Left ventricle myocardium inferior (tissue), 1 donor: ENCODE measurements at regions not wholly inside any gene's neighbourhood (a gene's known extent, or its start where the extent isn't known, plus 50 kb on each side); places are given as distances from the start of the nearest gene placed in this dataset.
"Not testable (repeated sequence)": the region's sequence is repeated elsewhere in the genome, so short reads cannot be mapped to it uniquely, and the experiment has no call there.

Experiments used
- DNase-seq: peaks from one replicate; pipeline ENCODE4 v3.0.0-alpha.2; 2020
- H3K27ac ChIP-seq: fragments of 200-600 bp; replicated peaks from 2 replicates; pipeline ENCODE4 v1.8.0; 2021
- H3K27me3 ChIP-seq: fragments of 200-600 bp; 2 replicates; pipeline ENCODE4 v1.8.0; 2021; ENCODE audit warnings: low read depth
- H3K36me3 ChIP-seq: fragments of 200-600 bp; 2 replicates; pipeline ENCODE4 v1.8.0; 2021
- H3K4me1 ChIP-seq: fragments of 200-600 bp; 2 replicates; pipeline ENCODE4 v1.8.0; 2021
- H3K4me3 ChIP-seq: fragments of 200-600 bp; 2 replicates; pipeline ENCODE4 v1.8.0; 2021; ENCODE audit warnings: mild to moderate bottlenecking, moderate library complexity
- H3K9me3 ChIP-seq: fragments of 200-600 bp; replicated peaks from 2 replicates; pipeline ENCODE4 v1.8.0; 2021
- intact Hi-C: fragments of 100-400 bp; cut with micrococcal nuclease; formaldehyde crosslinking; loops from one replicate; pipeline ENCODE4 v1.11.0; 2022
- TF ChIP-seq, protein P1 (sequence below): fragments of 200-600 bp; IDR thresholded peaks from 2 replicates; pipeline ENCODE4 v1.8.0; 2021; ENCODE audit warnings: antibody characterized with exemption, mild to moderate bottlenecking, borderline replicate concordance
- donor health status: DM: no; HTN: yes; CAD: no; lungs with severe emphysema.

DNA sequence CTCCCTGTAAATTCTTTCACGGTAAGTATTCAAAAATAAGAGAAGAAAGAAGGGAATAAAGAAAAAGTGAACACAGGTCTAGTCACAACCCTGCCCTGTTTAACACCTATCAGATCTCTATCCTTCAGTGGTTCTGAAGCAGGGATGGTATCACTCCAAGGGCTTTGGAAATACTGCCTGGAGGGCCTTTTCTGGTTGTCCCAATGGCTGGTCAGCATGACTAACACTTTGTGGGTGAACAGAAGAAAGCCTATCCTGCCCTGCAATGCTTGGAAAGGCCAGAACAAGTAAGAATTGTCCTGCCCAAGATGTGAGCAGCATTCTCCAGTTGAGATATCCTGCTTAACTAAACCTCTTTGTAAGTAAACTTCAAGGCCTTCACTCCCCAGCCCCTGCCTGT lies 124.9 kb downstream of the TMEM167A start:
- Histone ChIP-seq H3K4me3 (no peak overlapping the region), H3K9me3 (peaks cover 28% of the 10 kb centered on the region), H3K27me3 (no peaks in the 10 kb centered on the region), H3K27ac (no peak overlapping the region), H3K4me1 (no peaks in the 10 kb centered on the region), H3K36me3 (no peaks in the 10 kb centered on the region)
- intact Hi-C loops: no loop called here
- DNase-seq: no peak
- TF ChIP-seq, protein P1, sequence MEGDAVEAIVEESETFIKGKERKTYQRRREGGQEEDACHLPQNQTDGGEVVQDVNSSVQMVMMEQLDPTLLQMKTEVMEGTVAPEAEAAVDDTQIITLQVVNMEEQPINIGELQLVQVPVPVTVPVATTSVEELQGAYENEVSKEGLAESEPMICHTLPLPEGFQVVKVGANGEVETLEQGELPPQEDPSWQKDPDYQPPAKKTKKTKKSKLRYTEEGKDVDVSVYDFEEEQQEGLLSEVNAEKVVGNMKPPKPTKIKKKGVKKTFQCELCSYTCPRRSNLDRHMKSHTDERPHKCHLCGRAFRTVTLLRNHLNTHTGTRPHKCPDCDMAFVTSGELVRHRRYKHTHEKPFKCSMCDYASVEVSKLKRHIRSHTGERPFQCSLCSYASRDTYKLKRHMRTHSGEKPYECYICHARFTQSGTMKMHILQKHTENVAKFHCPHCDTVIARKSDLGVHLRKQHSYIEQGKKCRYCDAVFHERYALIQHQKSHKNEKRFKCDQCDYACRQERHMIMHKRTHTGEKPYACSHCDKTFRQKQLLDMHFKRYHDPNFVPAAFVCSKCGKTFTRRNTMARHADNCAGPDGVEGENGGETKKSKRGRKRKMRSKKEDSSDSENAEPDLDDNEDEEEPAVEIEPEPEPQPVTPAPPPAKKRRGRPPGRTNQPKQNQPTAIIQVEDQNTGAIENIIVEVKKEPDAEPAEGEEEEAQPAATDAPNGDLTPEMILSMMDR: no peak

DNA sequence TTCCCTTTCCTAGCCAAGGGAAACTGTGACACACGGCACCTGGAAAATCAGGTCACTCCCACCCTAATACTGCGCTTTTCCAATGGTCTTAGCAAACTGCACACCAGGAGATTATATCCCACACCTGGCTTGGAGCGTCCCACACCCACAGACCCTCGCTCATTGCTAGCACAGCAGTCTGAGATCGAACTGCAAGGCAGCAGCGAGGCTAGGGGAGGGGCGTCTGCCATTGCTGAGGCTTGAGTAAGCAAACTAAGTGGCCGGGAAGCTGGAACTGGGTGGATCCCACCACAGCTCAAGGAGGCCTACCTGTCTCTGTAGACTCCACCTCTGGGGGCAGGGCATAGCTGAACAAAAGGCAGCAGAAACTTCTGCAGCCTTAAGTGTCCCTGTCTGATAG lies 132.9 kb downstream of the TMEM167A start:
- H3K9me3 ChIP-seq: peaks cover 30% of the 10 kb centered on the region
- intact Hi-C loops: not testable (repeated sequence)

DNA sequence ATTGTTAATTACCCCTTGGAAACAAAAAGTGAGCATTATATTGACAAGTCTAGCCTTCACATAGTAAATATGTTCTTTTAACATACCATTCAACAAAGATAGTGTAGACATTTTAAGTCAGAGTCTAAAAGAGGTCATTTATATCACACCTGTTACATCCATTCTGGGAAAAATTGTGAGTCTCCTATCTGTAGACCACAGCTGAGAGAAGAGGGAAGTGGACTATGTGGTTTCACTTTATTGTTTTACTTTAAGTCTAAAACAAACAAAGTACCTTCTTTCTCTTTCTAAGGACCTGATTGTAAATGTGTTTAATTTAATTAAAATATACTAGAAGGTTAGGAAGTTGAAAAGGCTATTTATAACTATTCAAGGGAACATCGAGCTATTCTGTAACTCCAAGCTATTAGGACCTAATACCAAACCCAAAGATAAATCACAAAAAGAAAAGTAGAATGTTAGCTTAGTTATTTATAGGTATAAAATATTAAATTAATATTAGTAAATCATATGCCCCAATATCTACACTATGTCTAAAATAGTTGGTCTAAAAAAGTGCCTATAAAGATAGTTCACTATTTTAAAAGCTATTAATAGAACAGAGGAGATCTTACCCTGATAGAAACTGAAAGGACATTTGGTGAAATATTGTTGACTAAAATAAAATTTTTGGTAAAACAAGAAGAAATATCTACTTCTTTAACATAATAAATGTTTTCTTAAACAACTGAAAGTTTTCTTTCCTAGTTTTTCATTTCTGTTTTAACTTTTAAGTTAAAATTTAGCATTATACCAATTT lies 134.9 kb downstream of the TMEM167A start:
- Histone ChIP-seq H3K9me3 (peaks cover 20% of the 10 kb centered on the region), H3K4me1 (no peaks in the 10 kb centered on the region), H3K4me3 (no peak overlapping the region), H3K27me3 (no peaks in the 10 kb centered on the region), H3K36me3 (no peaks in the 10 kb centered on the region), H3K27ac (no peak overlapping the region)
- intact Hi-C loops: no loop called here
- no peak for DNase-seq
- TF ChIP-seq, protein P1: no peak

More for the DNA sequence above, 132.9 kb downstream of the TMEM167A start:
- H3K27me3 ChIP-seq, H3K4me1 ChIP-seq, DNase-seq, H3K27ac ChIP-seq, H3K36me3 ChIP-seq, H3K4me3 ChIP-seq: not testable (repeated sequence)

DNA sequence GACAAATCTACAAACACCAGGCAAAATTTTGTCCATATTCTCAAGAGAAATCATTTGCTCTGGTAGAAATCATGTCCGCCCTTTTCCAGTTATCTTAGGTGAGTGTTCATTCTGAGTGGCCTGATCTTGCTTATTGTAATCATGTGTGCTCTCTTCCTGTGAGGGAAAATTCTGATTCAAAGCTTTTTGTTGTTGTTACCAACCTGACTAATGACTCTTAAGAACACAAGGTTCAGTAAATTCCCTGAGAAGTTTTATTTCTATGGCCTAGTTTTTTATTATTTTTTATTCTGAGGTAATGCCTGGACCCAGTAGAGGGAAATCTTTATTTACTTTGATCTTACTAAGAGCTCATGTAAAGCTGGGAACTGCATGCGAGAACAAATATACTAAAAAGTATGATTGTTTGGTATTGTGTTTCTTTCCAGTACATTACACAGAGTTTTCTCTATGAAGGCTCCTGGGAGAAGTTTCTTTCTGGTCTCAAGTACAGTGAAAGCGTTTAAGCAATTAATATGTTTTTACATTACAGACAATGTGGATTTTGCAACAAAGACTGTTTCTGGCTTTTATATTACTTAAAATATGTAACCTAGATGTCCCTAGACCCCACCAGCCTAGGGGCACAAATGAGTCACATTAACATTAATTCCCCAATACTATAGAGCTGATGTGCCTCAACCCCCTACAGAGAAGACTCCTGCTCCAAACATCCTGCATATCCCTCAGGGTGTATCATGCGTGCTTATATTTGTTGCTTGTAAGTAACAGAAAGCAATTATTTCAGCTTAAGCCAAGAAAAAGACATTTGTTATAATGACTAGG lies 138.1 kb downstream of the TMEM167A start:
- TF ChIP-seq, protein P1: no peak
- Histone ChIP-seq H3K4me3 (no peak overlapping the region), H3K27ac (no peak overlapping the region), H3K9me3 (peaks cover 3% of the 10 kb centered on the region), H3K36me3 (no peaks in the 10 kb centered on the region), H3K27me3 (no peaks in the 10 kb centered on the region), H3K4me1 (no peaks in the 10 kb centered on the region)
- intact Hi-C loops: no loop called here
- DNase-seq: no peak

DNA sequence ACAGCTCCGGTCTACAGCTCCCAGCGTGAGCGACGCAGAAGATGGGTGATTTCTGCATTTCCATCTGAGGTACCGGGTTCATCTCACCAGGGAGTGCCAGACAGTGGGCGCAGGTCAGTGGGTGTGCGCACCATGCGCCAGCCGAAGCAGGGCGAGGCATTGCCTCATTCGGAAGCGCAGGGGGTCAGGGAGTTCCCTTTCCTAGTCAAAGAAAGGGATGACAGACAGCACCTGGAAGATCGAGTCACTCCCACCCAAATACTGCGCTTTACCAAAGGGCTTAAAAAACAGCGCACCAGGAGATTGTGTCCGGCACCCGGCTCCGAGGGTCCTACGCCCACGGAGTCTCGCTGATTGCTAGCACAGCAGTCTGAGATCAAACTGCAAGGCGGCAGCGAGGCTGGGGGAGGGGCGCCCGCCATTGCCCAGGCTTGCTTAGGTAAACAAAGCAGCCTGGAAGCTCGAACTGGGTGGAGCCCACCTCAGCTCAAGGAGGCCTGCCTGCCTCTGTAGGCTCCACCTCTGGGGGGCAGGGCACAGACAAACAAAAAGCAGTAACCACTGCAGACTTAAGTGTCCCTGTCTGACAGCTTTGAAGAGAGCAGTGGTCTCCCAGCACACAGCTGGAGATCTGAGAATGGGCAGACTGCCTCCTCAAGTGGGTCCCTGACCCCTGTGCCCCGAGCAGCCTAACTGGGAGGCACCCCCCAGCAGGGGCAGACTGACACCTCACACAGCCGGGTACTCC lies 144.5 kb downstream of the TMEM167A start:
- H3K27ac ChIP-seq, H3K4me1 ChIP-seq, DNase-seq, intact Hi-C loops, H3K27me3 ChIP-seq, H3K4me3 ChIP-seq, H3K36me3 ChIP-seq, H3K9me3 ChIP-seq: not testable (repeated sequence)

DNA sequence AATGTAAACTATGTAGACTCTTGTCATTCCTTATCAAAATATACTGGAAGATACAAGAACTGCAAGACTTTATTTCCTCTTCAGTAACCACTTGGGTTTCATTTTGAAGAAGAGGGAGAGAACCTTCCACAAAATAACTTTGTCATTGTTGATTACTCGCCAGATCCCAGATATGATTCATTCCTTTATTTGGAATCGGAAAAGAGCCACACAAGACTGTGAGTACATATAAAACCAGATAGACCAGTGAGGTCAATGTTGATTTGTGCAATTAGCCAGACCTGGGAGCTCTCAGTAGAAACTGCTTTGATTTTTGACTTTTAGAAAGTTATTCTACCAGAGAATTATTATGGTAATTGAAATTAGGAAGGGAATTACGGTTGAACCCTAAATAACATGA lies 146.1 kb downstream of the TMEM167A start:
- no peaks in the 10 kb centered on the region for H3K27me3 ChIP-seq
- DNase-seq: no peak
- H3K9me3 ChIP-seq: no peaks in the 10 kb centered on the region
- no peak overlapping the region for H3K4me3 ChIP-seq
- no peaks in the 10 kb centered on the region for H3K36me3 ChIP-seq
- H3K4me1 ChIP-seq: no peaks in the 10 kb centered on the region
- H3K27ac ChIP-seq: no peak overlapping the region
- intact Hi-C loops: no loop called here
- TF ChIP-seq, protein P1: no peak
